ENCODE measurements at regions not wholly inside any gene's neighbourhood (a gene's known extent, or its start where the extent isn't known, plus 50 kb on each side); places are given as distances from the start of the nearest gene placed in this dataset.

DNA sequence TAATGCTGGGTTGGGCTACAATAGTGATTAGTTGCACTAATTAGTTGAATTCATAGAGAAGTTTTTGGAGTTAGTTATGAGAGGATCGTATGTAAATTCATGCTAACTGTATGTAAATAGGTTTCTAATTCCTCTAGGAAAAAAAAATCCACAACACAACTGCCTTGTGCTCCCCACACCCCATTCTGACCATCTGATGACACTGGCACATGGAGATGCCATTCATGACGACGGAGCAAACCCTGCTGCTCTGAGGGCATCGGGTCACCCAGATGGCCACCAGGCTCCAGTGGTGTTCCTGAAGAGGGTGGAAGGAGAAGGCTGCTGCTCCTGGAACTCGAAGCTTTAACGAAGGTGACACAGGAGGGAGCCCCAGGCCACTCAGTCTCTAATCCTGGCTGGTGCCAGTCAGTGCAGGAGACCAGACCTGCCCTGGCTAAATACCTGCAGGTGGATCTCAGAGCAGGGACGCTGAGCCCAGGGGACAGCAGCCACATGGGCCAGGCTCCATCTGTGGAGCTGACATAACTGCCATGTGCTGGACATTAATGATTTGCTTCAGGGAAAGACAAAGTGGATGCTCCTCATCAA, 90.3 kb downstream of the FAM50B start:
- Histone ChIP-seq H3K27ac (no peak overlapping the region), H3K4me3 (no peak overlapping the region), H3K4me1 (no peaks in the 10 kb centered on the region), H3K36me3 (no peaks in the 10 kb centered on the region), H3K27me3 (ENCODE audit: low read depth) (peaks cover 25% of the 10 kb centered on the region), H3K9me3 (no peaks in the 10 kb centered on the region)
- no peak for DNase-seq
- no peak for ATAC-seq
- intact Hi-C loops (cut with DNase I) = no loop called here
- TF ChIP-seq, protein P1, sequence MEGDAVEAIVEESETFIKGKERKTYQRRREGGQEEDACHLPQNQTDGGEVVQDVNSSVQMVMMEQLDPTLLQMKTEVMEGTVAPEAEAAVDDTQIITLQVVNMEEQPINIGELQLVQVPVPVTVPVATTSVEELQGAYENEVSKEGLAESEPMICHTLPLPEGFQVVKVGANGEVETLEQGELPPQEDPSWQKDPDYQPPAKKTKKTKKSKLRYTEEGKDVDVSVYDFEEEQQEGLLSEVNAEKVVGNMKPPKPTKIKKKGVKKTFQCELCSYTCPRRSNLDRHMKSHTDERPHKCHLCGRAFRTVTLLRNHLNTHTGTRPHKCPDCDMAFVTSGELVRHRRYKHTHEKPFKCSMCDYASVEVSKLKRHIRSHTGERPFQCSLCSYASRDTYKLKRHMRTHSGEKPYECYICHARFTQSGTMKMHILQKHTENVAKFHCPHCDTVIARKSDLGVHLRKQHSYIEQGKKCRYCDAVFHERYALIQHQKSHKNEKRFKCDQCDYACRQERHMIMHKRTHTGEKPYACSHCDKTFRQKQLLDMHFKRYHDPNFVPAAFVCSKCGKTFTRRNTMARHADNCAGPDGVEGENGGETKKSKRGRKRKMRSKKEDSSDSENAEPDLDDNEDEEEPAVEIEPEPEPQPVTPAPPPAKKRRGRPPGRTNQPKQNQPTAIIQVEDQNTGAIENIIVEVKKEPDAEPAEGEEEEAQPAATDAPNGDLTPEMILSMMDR (IDR thresholded peaks at IDR 0.05) = no peak

DNA sequence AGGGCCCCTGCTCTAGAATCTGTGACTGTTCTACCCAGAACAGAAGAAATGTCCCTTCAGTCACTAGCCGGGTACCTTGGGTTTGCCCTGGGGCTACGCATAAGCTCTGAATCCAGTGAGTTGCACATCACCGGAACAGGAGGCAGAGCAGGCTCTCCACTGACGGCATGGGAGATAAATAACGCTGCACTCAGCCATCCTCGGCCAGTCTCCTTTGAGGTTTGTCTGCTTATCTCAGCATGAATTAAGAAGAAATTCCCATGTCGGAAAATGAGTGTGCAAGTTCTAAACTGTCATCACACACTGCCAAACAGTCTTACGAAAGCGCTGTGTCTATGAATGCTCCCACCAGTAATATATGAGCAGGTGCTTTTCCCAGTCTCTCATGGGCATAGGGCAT, 90.8 kb downstream of the FAM50B start:
- Histone ChIP-seq H3K4me3 (no peak overlapping the region), H3K36me3 (no peaks in the 10 kb centered on the region), H3K9me3 (no peaks in the 10 kb centered on the region), H3K27me3 (ENCODE audit: low read depth) (peaks cover 26% of the 10 kb centered on the region), H3K4me1 (no peaks in the 10 kb centered on the region), H3K27ac (no peak overlapping the region)
- TF ChIP-seq, protein P1 (IDR thresholded peaks at IDR 0.05) = no peak
- ATAC-seq (no peak), DNase-seq (no peak)
- intact Hi-C loops (cut with DNase I) = no loop called here

DNA sequence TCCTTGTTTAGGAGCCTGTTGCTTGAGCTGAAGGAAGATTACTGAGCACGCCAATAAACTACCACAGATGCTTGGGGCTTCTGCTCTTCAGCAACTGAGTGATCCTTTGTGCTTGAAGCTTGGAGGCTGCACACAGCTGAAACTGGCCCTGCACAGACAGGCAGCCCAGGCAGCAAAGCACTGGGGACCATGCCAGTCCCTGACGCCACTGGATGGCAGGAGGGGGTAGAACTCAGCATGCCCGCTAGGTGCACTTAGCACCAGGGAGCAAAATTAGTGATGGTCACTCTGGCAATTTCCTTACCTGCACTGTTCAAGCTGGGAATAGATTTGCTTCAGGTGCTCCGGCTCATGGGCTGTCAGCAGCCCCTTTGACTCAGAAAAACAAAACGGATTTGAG, 91.5 kb downstream of the FAM50B start:
- Histone ChIP-seq H3K27ac (no peak overlapping the region), H3K4me1 (no peaks in the 10 kb centered on the region), H3K36me3 (no peaks in the 10 kb centered on the region), H3K9me3 (no peaks in the 10 kb centered on the region), H3K4me3 (no peak overlapping the region), H3K27me3 (ENCODE audit: low read depth) (peaks cover 32% of the 10 kb centered on the region)
- DNase-seq (no peak), ATAC-seq (no peak)
- intact Hi-C loops (cut with DNase I) = no loop called here
- TF ChIP-seq, protein P1 (IDR thresholded peaks at IDR 0.05) = no peak

DNA sequence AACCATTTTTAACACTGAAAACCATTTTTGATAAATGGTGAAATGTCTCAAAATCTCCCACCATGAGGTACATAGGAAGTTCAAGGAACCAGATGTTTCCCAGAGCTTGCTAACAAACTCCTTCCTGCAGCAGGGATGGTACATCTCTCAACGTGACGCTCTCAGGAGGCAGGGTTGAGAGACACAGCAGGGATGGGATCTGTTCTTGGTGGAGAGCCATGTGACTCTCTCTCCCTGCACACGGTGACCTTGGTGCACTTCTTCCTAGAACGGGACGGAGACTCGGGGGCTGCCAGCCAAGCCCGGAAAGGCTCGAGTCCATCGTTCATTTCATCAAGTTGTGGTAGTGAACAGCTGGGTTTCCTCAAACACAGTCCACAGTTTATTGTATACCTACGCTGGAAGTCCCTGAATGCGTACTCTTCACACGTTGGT, 94.2 kb downstream of the FAM50B start:
- intact Hi-C loops (cut with DNase I) = no loop called here
- H3K4me3 ChIP-seq = no peak overlapping the region
- TF ChIP-seq, protein P1 (IDR thresholded peaks at IDR 0.05) = no peak
- H3K9me3 ChIP-seq = no peaks in the 10 kb centered on the region
- no peak overlapping the region for H3K27ac ChIP-seq
- ATAC-seq (no peak), DNase-seq (no peak)
- H3K4me1 ChIP-seq = no peaks in the 10 kb centered on the region
- H3K36me3 ChIP-seq = no peaks in the 10 kb centered on the region
- H3K27me3 ChIP-seq (ENCODE audit: low read depth) = peaks cover 27% of the 10 kb centered on the region

DNA sequence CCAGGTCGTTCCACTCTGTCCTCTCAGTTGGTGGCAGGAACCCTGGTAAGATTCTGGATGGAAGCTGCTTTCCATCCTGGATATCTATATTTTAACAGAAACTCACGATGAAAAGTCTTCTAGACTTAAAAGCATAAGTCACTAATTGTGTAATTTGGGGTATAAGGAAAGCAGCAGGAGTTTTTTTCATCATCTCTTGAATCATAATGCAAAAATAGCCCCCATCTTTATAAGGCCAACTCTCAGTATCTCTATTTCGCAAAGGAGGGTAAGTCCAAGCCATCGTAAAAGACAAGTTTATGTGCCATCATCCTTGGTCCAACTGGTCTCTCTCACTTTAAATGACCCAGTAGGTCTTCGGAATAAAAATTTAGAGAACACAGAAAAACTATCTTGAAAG, 95.1 kb downstream of the FAM50B start:
- H3K36me3 ChIP-seq = no peaks in the 10 kb centered on the region
- intact Hi-C loops (cut with DNase I) = no loop called here
- TF ChIP-seq, protein P1 (IDR thresholded peaks at IDR 0.05) = no peak
- H3K4me3 ChIP-seq = no peak overlapping the region
- DNase-seq = no peak
- H3K27ac ChIP-seq = no peak overlapping the region
- ATAC-seq = no peak
- peaks cover 25% of the 10 kb centered on the region for H3K27me3 ChIP-seq (ENCODE audit: low read depth)
- H3K4me1 ChIP-seq = no peaks in the 10 kb centered on the region
- H3K9me3 ChIP-seq = no peaks in the 10 kb centered on the region
